ENCODE measurements at regions not wholly inside any gene's neighbourhood (a gene's known extent, or its start where the extent isn't known, plus 50 kb on each side); places are given as distances from the start of the nearest gene placed in this dataset.

DNA sequence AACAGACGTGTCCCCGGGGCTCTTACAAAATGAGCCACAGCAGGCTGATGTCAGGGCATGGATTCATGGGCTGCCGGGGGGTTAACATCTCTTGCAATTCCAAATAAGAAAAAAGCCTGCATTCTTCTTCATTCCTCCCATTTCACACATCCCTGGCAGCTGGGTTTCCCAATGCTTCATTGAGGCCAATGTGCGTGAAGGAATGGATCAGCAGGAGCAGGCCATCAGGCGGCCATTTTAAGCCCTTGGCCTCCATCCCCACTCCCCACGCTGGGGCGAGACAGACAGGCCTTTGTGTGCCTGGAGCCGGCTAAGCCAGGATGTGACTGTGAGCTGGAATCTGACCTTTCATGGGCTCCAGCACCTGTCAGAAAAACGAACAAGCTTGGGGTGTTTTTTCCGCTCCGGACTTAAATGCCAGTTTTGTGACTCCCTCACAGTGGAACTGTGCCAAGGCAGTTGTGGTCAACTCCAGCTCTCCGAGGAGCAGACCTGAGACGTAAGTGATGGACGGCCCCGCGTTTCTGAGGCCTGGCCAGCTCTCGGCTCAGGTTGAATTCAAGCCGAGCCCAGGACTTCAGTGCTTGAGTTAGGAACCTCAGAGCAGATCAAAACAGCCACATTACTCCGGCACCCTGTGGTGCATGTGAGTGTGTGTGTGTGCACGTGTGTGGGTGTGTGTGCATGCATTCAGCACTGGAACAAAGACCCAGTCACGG lies 133.1 kb downstream of the TMEM30B start:
- no peak overlapping the region for H3K27ac Mint-ChIP-seq
- no peaks in the 10 kb centered on the region for H3K36me3 ChIP-seq (ENCODE audit: control insufficient read depth, insufficient read depth, low read length)
- no peaks in the 10 kb centered on the region for H3K27me3 ChIP-seq (ENCODE audit: control insufficient read depth, insufficient read depth, low read length, poor library complexity, severe bottlenecking)
- peaks cover 2% of the 10 kb centered on the region for H3K4me1 Mint-ChIP-seq
- TF ChIP-seq, protein P1, sequence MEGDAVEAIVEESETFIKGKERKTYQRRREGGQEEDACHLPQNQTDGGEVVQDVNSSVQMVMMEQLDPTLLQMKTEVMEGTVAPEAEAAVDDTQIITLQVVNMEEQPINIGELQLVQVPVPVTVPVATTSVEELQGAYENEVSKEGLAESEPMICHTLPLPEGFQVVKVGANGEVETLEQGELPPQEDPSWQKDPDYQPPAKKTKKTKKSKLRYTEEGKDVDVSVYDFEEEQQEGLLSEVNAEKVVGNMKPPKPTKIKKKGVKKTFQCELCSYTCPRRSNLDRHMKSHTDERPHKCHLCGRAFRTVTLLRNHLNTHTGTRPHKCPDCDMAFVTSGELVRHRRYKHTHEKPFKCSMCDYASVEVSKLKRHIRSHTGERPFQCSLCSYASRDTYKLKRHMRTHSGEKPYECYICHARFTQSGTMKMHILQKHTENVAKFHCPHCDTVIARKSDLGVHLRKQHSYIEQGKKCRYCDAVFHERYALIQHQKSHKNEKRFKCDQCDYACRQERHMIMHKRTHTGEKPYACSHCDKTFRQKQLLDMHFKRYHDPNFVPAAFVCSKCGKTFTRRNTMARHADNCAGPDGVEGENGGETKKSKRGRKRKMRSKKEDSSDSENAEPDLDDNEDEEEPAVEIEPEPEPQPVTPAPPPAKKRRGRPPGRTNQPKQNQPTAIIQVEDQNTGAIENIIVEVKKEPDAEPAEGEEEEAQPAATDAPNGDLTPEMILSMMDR (conservative IDR thresholded peaks at IDR 0.05) = no peak
- peaks cover 26% of the 10 kb centered on the region for H3K9me3 Mint-ChIP-seq
- H3K4me3 Mint-ChIP-seq = no peak overlapping the region
- no peak for DNase-seq
- 90 to 91% methylated on average over 16 to 21 of the region's 21 CpGs for WGBS, 2 experiments (ENCODE audit: insufficient coverage in 1 of 2, insufficient read length in 1 of 2)
- H3K4me3 ChIP-seq (ENCODE audit: low read length) = no peak overlapping the region
- H3K36me3 Mint-ChIP-seq (ENCODE audit: low read depth) = peaks cover 10% of the 10 kb centered on the region
- no peak overlapping the region for H3K9ac ChIP-seq (ENCODE audit: extremely low read depth, low read length, poor library complexity, severe bottlenecking)
- no peaks in the 10 kb centered on the region for H3K27me3 Mint-ChIP-seq (ENCODE audit: insufficient read depth)
- H3K4me1 ChIP-seq (ENCODE audit: control insufficient read depth, insufficient read depth, low read length) = no peaks in the 10 kb centered on the region
- H3K9me3 ChIP-seq (ENCODE audit: control insufficient read depth, low read length) = peaks cover 25% of the 10 kb centered on the region
- H3K27ac ChIP-seq (ENCODE audit: low read depth, low read length) = peak overlapping the region; percentile 81

DNA sequence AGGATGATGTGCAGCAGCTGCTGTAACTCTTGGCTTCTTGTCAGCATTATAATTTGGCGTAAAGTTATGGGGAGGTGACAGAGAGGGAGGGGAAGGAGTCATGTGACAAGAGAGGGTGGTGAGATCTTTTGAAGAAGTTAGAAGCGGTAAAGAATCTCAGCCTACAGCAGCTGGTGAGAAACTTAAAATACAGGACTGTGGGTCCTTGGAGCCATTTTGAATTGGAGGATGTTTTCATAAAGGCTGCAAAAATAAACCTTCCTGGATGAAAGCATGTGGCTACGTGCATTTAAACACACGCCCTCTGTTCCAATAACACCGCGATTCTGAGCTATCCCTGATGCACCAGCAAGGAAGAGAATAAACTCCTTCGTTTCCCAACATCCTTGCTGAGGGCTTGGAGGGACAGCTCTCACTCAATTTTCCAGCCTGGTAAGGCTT lies 133.7 kb downstream of the TMEM30B start:
- Histone ChIP-seq H3K27me3 (ENCODE audit: control insufficient read depth, insufficient read depth, low read length, poor library complexity, severe bottlenecking) (no peaks in the 10 kb centered on the region), H3K9me3 (ENCODE audit: control insufficient read depth, low read length) (peaks cover 31% of the 10 kb centered on the region), H3K4me1 (ENCODE audit: control insufficient read depth, insufficient read depth, low read length) (no peaks in the 10 kb centered on the region), H3K9ac (ENCODE audit: extremely low read depth, low read length, poor library complexity, severe bottlenecking) (no peak overlapping the region), H3K4me3 (ENCODE audit: low read length) (no peak overlapping the region), H3K36me3 (ENCODE audit: control insufficient read depth, insufficient read depth, low read length) (no peaks in the 10 kb centered on the region), H3K27ac (ENCODE audit: low read depth, low read length) (peak overlapping the region; percentile 81)
- Mint-ChIP-seq H3K27ac (no peak overlapping the region), H3K4me1 (no peaks in the 10 kb centered on the region), H3K9me3 (peaks cover 32% of the 10 kb centered on the region), H3K4me3 (no peak overlapping the region), H3K36me3 (ENCODE audit: low read depth) (peaks cover 10% of the 10 kb centered on the region), H3K27me3 (ENCODE audit: insufficient read depth) (no peaks in the 10 kb centered on the region)
- DNase-seq = no peak
- TF ChIP-seq, protein P1 (conservative IDR thresholded peaks at IDR 0.05) = no peak
- 91 to 94% methylated on average over 4 to 7 of the region's 7 CpGs for WGBS, 2 experiments (ENCODE audit: insufficient coverage in 1 of 2, insufficient read length in 1 of 2)

DNA sequence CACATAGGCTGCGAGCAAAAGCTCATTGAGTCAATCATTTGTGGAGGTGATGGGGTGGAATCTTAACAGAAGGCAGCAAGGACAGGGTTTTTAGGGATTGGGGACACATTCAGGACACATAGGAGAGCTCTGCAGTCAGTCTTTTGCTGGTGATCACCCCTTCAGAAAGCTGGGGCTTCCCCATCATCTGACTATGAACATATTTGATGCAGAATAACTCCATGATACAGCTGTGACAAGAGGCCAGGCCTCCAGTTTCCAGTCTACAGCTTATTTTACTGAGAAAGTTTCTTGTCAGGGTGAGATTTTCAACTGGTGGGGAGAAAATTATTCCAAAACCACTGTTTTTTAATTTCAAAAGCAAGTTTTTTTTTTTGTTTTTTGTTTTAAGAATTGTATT lies 134.2 kb downstream of the TMEM30B start:
- no peak overlapping the region for H3K9ac ChIP-seq (ENCODE audit: extremely low read depth, low read length, poor library complexity, severe bottlenecking)
- no peak overlapping the region for H3K27ac Mint-ChIP-seq

More for the DNA sequence above, 134.2 kb downstream of the TMEM30B start:
- Mint-ChIP-seq H3K27me3 (ENCODE audit: insufficient read depth) (no peaks in the 10 kb centered on the region), H3K36me3 (ENCODE audit: low read depth) (peaks cover 11% of the 10 kb centered on the region), H3K9me3 (peaks cover 37% of the 10 kb centered on the region), H3K4me3 (no peak overlapping the region), H3K4me1 (no peaks in the 10 kb centered on the region)
- no peaks in the 10 kb centered on the region for H3K36me3 ChIP-seq (ENCODE audit: control insufficient read depth, insufficient read depth, low read length)
- no peaks in the 10 kb centered on the region for H3K4me1 ChIP-seq (ENCODE audit: control insufficient read depth, insufficient read depth, low read length)
- peak overlapping the region; percentile 12 for H3K27ac ChIP-seq (ENCODE audit: low read depth, low read length)
- no peak for DNase-seq
- peaks cover 36% of the 10 kb centered on the region for H3K9me3 ChIP-seq (ENCODE audit: control insufficient read depth, low read length)
- TF ChIP-seq, protein P1 (conservative IDR thresholded peaks at IDR 0.05) = no peak
- WGBS, 2 experiments (ENCODE audit: insufficient coverage in 1 of 2, insufficient read length in 1 of 2) = 86 to 97% methylated on average over 1 of the region's 1 CpG
- no peaks in the 10 kb centered on the region for H3K27me3 ChIP-seq (ENCODE audit: control insufficient read depth, insufficient read depth, low read length, poor library complexity, severe bottlenecking)
- no peak overlapping the region for H3K4me3 ChIP-seq (ENCODE audit: low read length)
